GM13977 (cell line): ENCODE measurements at regions not wholly inside any gene's neighbourhood (a gene's known extent, or its start where the extent isn't known, plus 50 kb on each side); places are given as distances from the start of the nearest gene placed in this dataset.

Source experiments
- DNase-seq: peaks from one replicate; pipeline ENCODE4 v3.0.0; 2012; ENCODE audit warnings: low spot score
- in situ Hi-C: fragments of 300-500 bp; cut with MboI; formaldehyde crosslinking; loops from one replicate; pipeline ENCODE4 v1.12.0; 2022; ENCODE audit warnings: low sequenced_read_pairs, low pct_unique_long_range_greater_than_20kb, mixed read lengths, inconsistent platforms; ENCODE audit not compliant: unreplicated experiment
- TF ChIP-seq, protein P1 (sequence below): IDR thresholded peaks from 2 replicates; pipeline ENCODE4 v1.5.1; 2012; ENCODE audit warnings: mild to moderate bottlenecking, control low read depth; ENCODE audit not compliant: insufficient read depth; ENCODE audit errors: extremely low read depth, missing control alignments

DNA sequence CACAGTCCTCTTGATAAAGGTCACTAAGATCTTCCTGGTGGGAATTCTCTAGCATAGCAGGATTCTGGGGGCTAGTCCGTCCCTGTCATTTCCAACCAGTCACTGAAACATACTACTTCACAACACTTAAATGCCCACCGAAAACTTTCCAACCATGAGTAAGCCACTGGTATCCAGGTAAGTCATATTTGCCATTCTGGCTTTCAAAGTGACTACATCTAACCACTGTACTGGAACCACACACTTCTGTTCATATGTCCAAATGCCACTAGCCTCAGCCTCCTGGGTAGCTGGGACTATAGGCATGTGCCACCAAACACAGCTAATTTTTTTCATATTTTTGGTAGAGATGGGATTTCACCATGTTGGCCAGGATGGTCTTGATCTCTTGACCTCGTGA is 64.3 kb upstream of the VANGL1 start:
- in situ Hi-C loops = no loop called here
- DNase-seq = no peak
- TF ChIP-seq, protein P1, sequence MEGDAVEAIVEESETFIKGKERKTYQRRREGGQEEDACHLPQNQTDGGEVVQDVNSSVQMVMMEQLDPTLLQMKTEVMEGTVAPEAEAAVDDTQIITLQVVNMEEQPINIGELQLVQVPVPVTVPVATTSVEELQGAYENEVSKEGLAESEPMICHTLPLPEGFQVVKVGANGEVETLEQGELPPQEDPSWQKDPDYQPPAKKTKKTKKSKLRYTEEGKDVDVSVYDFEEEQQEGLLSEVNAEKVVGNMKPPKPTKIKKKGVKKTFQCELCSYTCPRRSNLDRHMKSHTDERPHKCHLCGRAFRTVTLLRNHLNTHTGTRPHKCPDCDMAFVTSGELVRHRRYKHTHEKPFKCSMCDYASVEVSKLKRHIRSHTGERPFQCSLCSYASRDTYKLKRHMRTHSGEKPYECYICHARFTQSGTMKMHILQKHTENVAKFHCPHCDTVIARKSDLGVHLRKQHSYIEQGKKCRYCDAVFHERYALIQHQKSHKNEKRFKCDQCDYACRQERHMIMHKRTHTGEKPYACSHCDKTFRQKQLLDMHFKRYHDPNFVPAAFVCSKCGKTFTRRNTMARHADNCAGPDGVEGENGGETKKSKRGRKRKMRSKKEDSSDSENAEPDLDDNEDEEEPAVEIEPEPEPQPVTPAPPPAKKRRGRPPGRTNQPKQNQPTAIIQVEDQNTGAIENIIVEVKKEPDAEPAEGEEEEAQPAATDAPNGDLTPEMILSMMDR = no peak

DNA sequence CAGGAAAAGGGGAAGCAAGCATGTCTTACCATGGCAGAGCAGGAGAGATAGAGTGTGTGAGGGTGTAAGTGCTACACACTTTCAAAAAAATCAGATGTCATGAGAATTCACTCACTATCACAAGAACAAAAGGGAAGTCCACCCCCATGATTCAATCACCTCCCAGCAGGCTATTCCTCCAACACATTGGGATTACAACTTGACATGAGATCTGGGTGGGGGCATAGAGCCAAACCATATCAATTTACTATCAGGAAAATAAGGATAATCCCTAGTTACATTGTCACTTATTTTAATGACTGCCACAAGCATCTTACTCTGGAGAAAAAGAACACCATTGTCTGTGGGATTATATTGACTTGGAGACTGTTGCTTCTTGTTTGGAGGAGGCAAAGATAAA is 66.1 kb upstream of the VANGL1 start:
- TF ChIP-seq, protein P1 = no peak
- in situ Hi-C loops = no loop called here
- DNase-seq = no peak

- no peak for DNase-seq
- TF ChIP-seq, protein P1 = no peak
- in situ Hi-C loops = no loop called here
Measured at GRCh38 chr1:115572710-115573109, 69.1 kb upstream of the VANGL1 start.

- TF ChIP-seq, protein P1 = no peak
- in situ Hi-C loops = no loop called here
- no peak for DNase-seq
Measured at GRCh38 chr1:115567431-115567830, 74.3 kb upstream of the VANGL1 start.

DNA sequence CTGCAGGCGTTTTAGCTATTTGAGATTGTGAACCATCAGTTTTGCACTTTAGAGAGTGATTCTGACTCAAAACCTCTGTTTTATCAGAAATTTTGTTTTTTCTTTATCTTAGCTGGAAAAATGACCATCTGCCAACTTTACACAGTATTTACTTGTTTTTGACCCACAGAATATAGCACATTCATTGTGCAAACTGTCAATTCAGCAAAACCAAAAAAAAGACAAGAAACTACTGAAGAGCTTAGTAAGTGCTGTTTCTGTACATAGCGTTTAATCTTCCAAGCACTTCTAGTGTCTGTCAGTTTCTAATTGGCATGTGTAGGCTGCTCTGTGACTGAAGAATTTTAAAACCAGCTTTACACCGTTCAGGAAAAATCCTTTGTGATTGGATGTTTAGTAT is 76.0 kb upstream of the VANGL1 start:
- DNase-seq = no peak
- TF ChIP-seq, protein P1 = no peak
- in situ Hi-C loops = no loop called here

- no peak for DNase-seq
- in situ Hi-C loops = no loop called here
- TF ChIP-seq, protein P1 = no peak
Measured at GRCh38 chr1:115565353-115565752, 76.4 kb upstream of the VANGL1 start.

- DNase-seq = no peak
- in situ Hi-C loops = no loop called here
- TF ChIP-seq, protein P1 = no peak
Measured at GRCh38 chr1:115564201-115564600, 77.6 kb upstream of the VANGL1 start.
